Activated naive CD4-positive, alpha-beta T cell treated with anti-CD3 and anti-CD28 coated beads, Interleukin-2, amount 50 U/mL, for 72 hours (primary cell): ENCODE measurements at regions not wholly inside any gene's neighbourhood (a gene's known extent, or its start where the extent isn't known, plus 50 kb on each side); places are given as distances from the start of the nearest gene placed in this dataset.
"Not testable (repeated sequence)": the region's sequence is repeated elsewhere in the genome, so short reads cannot be mapped to it uniquely, and the experiment has no call there.

ENCODE experiments used
- ATAC-seq, 2 donors: fragments of 150-1000 bp; cut with Tn5 transposase; 2 replicates each; pipeline ENCODE4 v1.10.0; 2021; ENCODE audit warnings: mild to moderate bottlenecking in 2 of 2, moderate library complexity in 2 of 2
- DNase-seq, 2 donors: peaks; one replicate each; pipeline ENCODE4 v3.0.0; 2021 to 2022; ENCODE audit warnings: low spot score in 2 of 2
- H3K27ac Mint-ChIP-seq, 2 donors: one replicate each; pipeline ENCODE4 v1.8.0; 2022; ENCODE audit warnings: mild to moderate bottlenecking in 2 of 2, mixed read lengths in 2 of 2
- H3K36me3 Mint-ChIP-seq, 2 donors: one replicate each; pipeline ENCODE4 v1.8.0; 2022; ENCODE audit warnings: mixed read lengths in 2 of 2
- H3K9me3 Mint-ChIP-seq, 2 donors: one replicate each; pipeline ENCODE4 v1.8.0; 2022; ENCODE audit warnings: mixed read lengths in 2 of 2

GRCh38 chr3:88828466-88828865 lies 279.0 kb upstream of the EPHA3 start:
- H3K9me3 Mint-ChIP-seq, result peaks cover 0 to 7% of the 10 kb centered on the region in 2 donors
- H3K27ac Mint-ChIP-seq, result no peak overlapping the region
- ATAC-seq (no peak), DNase-seq (no peak)
- no peaks in the 10 kb centered on the region for H3K36me3 Mint-ChIP-seq

GRCh38 chr3:88852606-88853005 lies 254.8 kb upstream of the EPHA3 start:
- no peak overlapping the region for H3K27ac Mint-ChIP-seq
- no peaks in the 10 kb centered on the region for H3K36me3 Mint-ChIP-seq
- peaks cover 4 to 7% of the 10 kb centered on the region in 2 donors for H3K9me3 Mint-ChIP-seq
- no peak for DNase-seq
- no peak for ATAC-seq

- Mint-ChIP-seq H3K9me3 (peaks cover 8 to 16% of the 10 kb centered on the region in 2 donors), H3K27ac (no peak overlapping the region), H3K36me3 (no peaks in the 10 kb centered on the region)
- no peak for DNase-seq
- ATAC-seq, result no peak
Observed at GRCh38 chr3:88863196-88863595, 244.2 kb upstream of the EPHA3 start.

GRCh38 chr3:88876724-88877123 lies 230.7 kb upstream of the EPHA3 start:
- ATAC-seq (no peak), DNase-seq (no peak)
- H3K36me3 Mint-ChIP-seq, result no peaks in the 10 kb centered on the region
- H3K27ac Mint-ChIP-seq, result no peak overlapping the region
- H3K9me3 Mint-ChIP-seq, result peaks cover 6 to 9% of the 10 kb centered on the region in 2 donors

- H3K36me3 Mint-ChIP-seq, result no peaks in the 10 kb centered on the region
Observed at GRCh38 chr3:88879905-88880304, 227.5 kb upstream of the EPHA3 start.

GRCh38 chr3:88882121-88882520 lies 225.3 kb upstream of the EPHA3 start:
- Mint-ChIP-seq H3K9me3 (peaks cover 16 to 17% of the 10 kb centered on the region in 2 donors), H3K27ac (no peak overlapping the region), H3K36me3 (no peaks in the 10 kb centered on the region)
- no peak for DNase-seq
- ATAC-seq, result no peak

More at GRCh38 chr3:88879905-88880304, 227.5 kb upstream of the EPHA3 start:
- Mint-ChIP-seq H3K27ac (no peak overlapping the region), H3K9me3 (peaks cover 14 to 16% of the 10 kb centered on the region in 2 donors)
- DNase-seq (no peak), ATAC-seq (no peak)

GRCh38 chr3:88886624-88887023 lies 220.8 kb upstream of the EPHA3 start:
- DNase-seq, H3K36me3 Mint-ChIP-seq, ATAC-seq, H3K27ac Mint-ChIP-seq: not testable (repeated sequence)
- H3K9me3 Mint-ChIP-seq, result peaks cover 16 to 20% of the 10 kb centered on the region in 2 donors

- no peak overlapping the region for H3K27ac Mint-ChIP-seq
- H3K9me3 Mint-ChIP-seq, result peaks cover 6 to 14% of the 10 kb centered on the region in 2 donors
- ATAC-seq, result no peak
- no peaks in the 10 kb centered on the region for H3K36me3 Mint-ChIP-seq
- no peak for DNase-seq
Observed at GRCh38 chr3:88896026-88896425, 211.4 kb upstream of the EPHA3 start.

GRCh38 chr3:88912294-88912877 lies 195.0 kb upstream of the EPHA3 start:
- DNase-seq, result no peak
- Mint-ChIP-seq H3K27ac (no peak overlapping the region), H3K9me3 (peaks cover 0 to 15% of the 10 kb centered on the region in 2 donors), H3K36me3 (no peaks in the 10 kb centered on the region)
- ATAC-seq, result no peak

- H3K36me3 Mint-ChIP-seq, result no peaks in the 10 kb centered on the region
- H3K27ac Mint-ChIP-seq, result no peak overlapping the region
- no peak for DNase-seq
- no peak for ATAC-seq
- peaks cover 0 to 5% of the 10 kb centered on the region in 2 donors for H3K9me3 Mint-ChIP-seq
Observed at GRCh38 chr3:88918841-88919240, 188.6 kb upstream of the EPHA3 start.

GRCh38 chr3:88921986-88922385 lies 185.4 kb upstream of the EPHA3 start:
- ATAC-seq, result no peak
- Mint-ChIP-seq H3K36me3 (no peaks in the 10 kb centered on the region), H3K27ac (no peak overlapping the region), H3K9me3 (no peaks in the 10 kb centered on the region)
- no peak for DNase-seq

GRCh38 chr3:88926221-88926620 lies 181.2 kb upstream of the EPHA3 start:
- no peaks in the 10 kb centered on the region for H3K36me3 Mint-ChIP-seq
- no peak overlapping the region for H3K27ac Mint-ChIP-seq
- DNase-seq (no peak), ATAC-seq (no peak)
- H3K9me3 Mint-ChIP-seq, result peaks cover 4 to 5% of the 10 kb centered on the region in 2 donors

GRCh38 chr3:88930611-88931010 lies 176.8 kb upstream of the EPHA3 start:
- no peak overlapping the region for H3K27ac Mint-ChIP-seq
- peaks cover 10% of the 10 kb centered on the region in 2 donors for H3K9me3 Mint-ChIP-seq
- DNase-seq (no peak), ATAC-seq (no peak)
- no peaks in the 10 kb centered on the region for H3K36me3 Mint-ChIP-seq

- no peak overlapping the region for H3K27ac Mint-ChIP-seq
- ATAC-seq (no peak), DNase-seq (no peak)
- H3K9me3 Mint-ChIP-seq, result peaks cover 13 to 16% of the 10 kb centered on the region in 2 donors
- no peaks in the 10 kb centered on the region for H3K36me3 Mint-ChIP-seq
Observed at GRCh38 chr3:88936831-88937230, 170.6 kb upstream of the EPHA3 start.

GRCh38 chr3:88940296-88940695 lies 167.1 kb upstream of the EPHA3 start:
- no peaks in the 10 kb centered on the region for H3K36me3 Mint-ChIP-seq
- no peak for ATAC-seq
- peaks cover 8 to 11% of the 10 kb centered on the region in 2 donors for H3K9me3 Mint-ChIP-seq
- no peak overlapping the region for H3K27ac Mint-ChIP-seq
- no peak for DNase-seq

- H3K36me3 Mint-ChIP-seq, result no peaks in the 10 kb centered on the region
- ATAC-seq (no peak), DNase-seq (no peak)
- no peak overlapping the region for H3K27ac Mint-ChIP-seq
- peaks cover 9 to 10% of the 10 kb centered on the region in 2 donors for H3K9me3 Mint-ChIP-seq
Observed at GRCh38 chr3:88947013-88947412, 160.4 kb upstream of the EPHA3 start.

GRCh38 chr3:88954853-88955252 lies 152.6 kb upstream of the EPHA3 start:
- no peak overlapping the region for H3K27ac Mint-ChIP-seq
- DNase-seq, result no peak
- H3K9me3 Mint-ChIP-seq, result peaks cover 0 to under 1% of the 10 kb centered on the region in 2 donors
- no peak for ATAC-seq
- no peaks in the 10 kb centered on the region for H3K36me3 Mint-ChIP-seq

GRCh38 chr3:88955274-88955673 lies 152.1 kb upstream of the EPHA3 start:
- Mint-ChIP-seq H3K36me3 (no peaks in the 10 kb centered on the region), H3K27ac (no peak overlapping the region), H3K9me3 (peaks cover 0 to 5% of the 10 kb centered on the region in 2 donors)
- DNase-seq (no peak), ATAC-seq (no peak)
